Right renal cortex interstitium (tissue), 3 donors: ENCODE measurements at regions not wholly inside any gene's neighbourhood (a gene's known extent, or its start where the extent isn't known, plus 50 kb on each side); places are given as distances from the start of the nearest gene placed in this dataset.
"Not testable (repeated sequence)": the region's sequence is repeated elsewhere in the genome, so short reads cannot be mapped to it uniquely, and the experiment has no call there.

Experiments used
- DNase-seq, 3 donors: peaks; one replicate each; pipeline ENCODE4 v3.0.0-alpha.2; 2013; ENCODE audit warnings: low read depth in 3 of 3, low spot score in 2 of 3

GRCh38 chr16:85234310-85235204 is 122.3 kb upstream of the CIBAR2 start:
- DNase-seq = peak in 2 of 3 donors; percentile 67 to 78

GRCh38 chr16:85235991-85236817 is 123.9 kb upstream of the CIBAR2 start:
- DNase-seq = no peak

GRCh38 chr16:85236818-85237150 is 124.5 kb upstream of the CIBAR2 start:
- no peak for DNase-seq

- DNase-seq = no peak
Observed at GRCh38 chr16:85237817-85238216, 125.5 kb upstream of the CIBAR2 start.

- DNase-seq = peak in 1 of 3 donors; percentile 57
Observed at GRCh38 chr16:85238233-85238647, 126.0 kb upstream of the CIBAR2 start.

GRCh38 chr16:85239239-85239638 is 127.0 kb upstream of the CIBAR2 start:
- DNase-seq = no peak

- DNase-seq = no peak
Observed at GRCh38 chr16:85239871-85240270, 127.6 kb upstream of the CIBAR2 start.

GRCh38 chr16:85240982-85241924 is 129.0 kb upstream of the CIBAR2 start:
- no peak for DNase-seq

GRCh38 chr16:85242140-85242539 is 129.9 kb upstream of the CIBAR2 start:
- DNase-seq = no peak

GRCh38 chr16:85243308-85243707 is 131.0 kb upstream of the CIBAR2 start:
- DNase-seq = no peak

GRCh38 chr16:85244452-85244851 is 132.2 kb upstream of the CIBAR2 start:
- not testable (repeated sequence) for DNase-seq

- DNase-seq = peak in 1 of 3 donors; percentile 71
Observed at GRCh38 chr16:85245307-85246172, 133.3 kb upstream of the CIBAR2 start.

- no peak for DNase-seq
Observed at GRCh38 chr16:85246473-85246872, 134.2 kb upstream of the CIBAR2 start.

- DNase-seq = no peak
Observed at GRCh38 chr16:85246973-85247372, 134.7 kb upstream of the CIBAR2 start.

GRCh38 chr16:85248342-85248741 is 136.1 kb upstream of the CIBAR2 start:
- DNase-seq = no peak

- DNase-seq = no peak
Observed at GRCh38 chr16:85248857-85249256, 136.6 kb upstream of the CIBAR2 start.

- DNase-seq = no peak
Observed at GRCh38 chr16:85249418-85250146, 137.3 kb upstream of the CIBAR2 start.

- no peak for DNase-seq
Observed at GRCh38 chr16:85250147-85250463, 137.8 kb upstream of the CIBAR2 start.

GRCh38 chr16:85250609-85251223 is 138.4 kb upstream of the CIBAR2 start:
- DNase-seq = no peak
